ENCODE measurements at regions not wholly inside any gene's neighbourhood (a gene's known extent, or its start where the extent isn't known, plus 50 kb on each side); places are given as distances from the start of the nearest gene placed in this dataset.

DNA sequence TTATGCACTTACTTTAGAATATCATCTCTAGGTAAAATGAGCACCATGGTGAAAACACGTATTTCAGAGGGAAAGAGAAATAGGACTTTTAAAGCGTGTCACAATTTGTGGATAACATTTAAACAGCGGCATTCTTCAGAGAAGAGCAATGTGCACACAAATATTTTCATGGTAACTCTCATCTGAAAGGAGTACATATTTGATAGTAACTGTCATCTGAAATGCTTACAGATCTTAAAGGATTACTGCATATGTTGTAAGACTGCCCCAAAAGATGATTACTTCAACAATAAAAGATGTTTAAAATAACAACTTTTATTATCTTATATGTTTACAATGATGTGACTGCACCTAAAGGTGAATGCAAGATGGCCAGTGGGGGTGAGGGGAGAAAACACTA is 408.8 kb downstream of the PLA2G4A start:
- Histone ChIP-seq H3K4me3 (ENCODE audit: low read depth in 1 of 3, low read length in 3 of 3) (no peak overlapping the region), H3K27me3 (ENCODE audit: control insufficient read depth in 4 of 4, insufficient read depth in 4 of 4, low read length in 3 of 4) (peaks cover 0 to 2% (median 0%) of the 10 kb centered on the region in 4 donors), H3K9me3 (ENCODE audit: control insufficient read depth in 4 of 4, low read length in 3 of 4) (no peaks in the 10 kb centered on the region), H3K27ac (ENCODE audit: low read depth in 1 of 2, low read length in 2 of 2) (no peak overlapping the region), H3K4me1 (ENCODE audit: control insufficient read depth in 4 of 4, insufficient read depth in 4 of 4, low read length in 3 of 4) (no peaks in the 10 kb centered on the region), H3K9ac (ENCODE audit: low read depth in 1 of 2, low read length in 2 of 2) (no peak overlapping the region), H3K36me3 (ENCODE audit: control insufficient read depth in 4 of 4, insufficient read depth in 3 of 4, low read depth in 1 of 4, low read length in 3 of 4) (no peaks in the 10 kb centered on the region)
- WGBS = 84% methylated on average over 3 of the region's 3 CpGs
- TF ChIP-seq FOXA1 (IDR thresholded peaks at IDR 0.05) (no peak), NR2F2 (IDR thresholded peaks at IDR 0.05) (no peak), ATF3 (IDR thresholded peaks at IDR 0.05) (no peak), YY1 (IDR thresholded peaks at IDR 0.05) (no peak), JUND (IDR thresholded peaks at IDR 0.05) (no peak), EGR1 (IDR thresholded peaks at IDR 0.05; ENCODE audit: low read depth in 2 of 2) (no peak), TAF1 (conservative IDR thresholded peaks at IDR 0.05) (no peak), CTCF (IDR thresholded peaks at IDR 0.05; ENCODE audit: low read depth, low read length, missing input control) (no peak), ZBTB33 (IDR thresholded peaks at IDR 0.05) (no peak), FOXA2 (IDR thresholded peaks at IDR 0.05) (no peak), HNF4G (IDR thresholded peaks at IDR 0.05) (no peak), GABPA (IDR thresholded peaks at IDR 0.05 in 1 of 2, conservative IDR thresholded peaks at IDR 0.05 in 1 of 2) (no peak), SP1 (IDR thresholded peaks at IDR 0.05) (no peak), RXRA (IDR thresholded peaks at IDR 0.05) (no peak), RAD21 (IDR thresholded peaks at IDR 0.05) (no peak), HNF4A (conservative IDR thresholded peaks at IDR 0.05) (no peak)
- TF ChIP-seq, protein P1, sequence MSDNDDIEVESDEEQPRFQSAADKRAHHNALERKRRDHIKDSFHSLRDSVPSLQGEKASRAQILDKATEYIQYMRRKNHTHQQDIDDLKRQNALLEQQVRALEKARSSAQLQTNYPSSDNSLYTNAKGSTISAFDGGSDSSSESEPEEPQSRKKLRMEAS (IDR thresholded peaks at IDR 0.05) = no peak
- TF ChIP-seq, protein P2, sequence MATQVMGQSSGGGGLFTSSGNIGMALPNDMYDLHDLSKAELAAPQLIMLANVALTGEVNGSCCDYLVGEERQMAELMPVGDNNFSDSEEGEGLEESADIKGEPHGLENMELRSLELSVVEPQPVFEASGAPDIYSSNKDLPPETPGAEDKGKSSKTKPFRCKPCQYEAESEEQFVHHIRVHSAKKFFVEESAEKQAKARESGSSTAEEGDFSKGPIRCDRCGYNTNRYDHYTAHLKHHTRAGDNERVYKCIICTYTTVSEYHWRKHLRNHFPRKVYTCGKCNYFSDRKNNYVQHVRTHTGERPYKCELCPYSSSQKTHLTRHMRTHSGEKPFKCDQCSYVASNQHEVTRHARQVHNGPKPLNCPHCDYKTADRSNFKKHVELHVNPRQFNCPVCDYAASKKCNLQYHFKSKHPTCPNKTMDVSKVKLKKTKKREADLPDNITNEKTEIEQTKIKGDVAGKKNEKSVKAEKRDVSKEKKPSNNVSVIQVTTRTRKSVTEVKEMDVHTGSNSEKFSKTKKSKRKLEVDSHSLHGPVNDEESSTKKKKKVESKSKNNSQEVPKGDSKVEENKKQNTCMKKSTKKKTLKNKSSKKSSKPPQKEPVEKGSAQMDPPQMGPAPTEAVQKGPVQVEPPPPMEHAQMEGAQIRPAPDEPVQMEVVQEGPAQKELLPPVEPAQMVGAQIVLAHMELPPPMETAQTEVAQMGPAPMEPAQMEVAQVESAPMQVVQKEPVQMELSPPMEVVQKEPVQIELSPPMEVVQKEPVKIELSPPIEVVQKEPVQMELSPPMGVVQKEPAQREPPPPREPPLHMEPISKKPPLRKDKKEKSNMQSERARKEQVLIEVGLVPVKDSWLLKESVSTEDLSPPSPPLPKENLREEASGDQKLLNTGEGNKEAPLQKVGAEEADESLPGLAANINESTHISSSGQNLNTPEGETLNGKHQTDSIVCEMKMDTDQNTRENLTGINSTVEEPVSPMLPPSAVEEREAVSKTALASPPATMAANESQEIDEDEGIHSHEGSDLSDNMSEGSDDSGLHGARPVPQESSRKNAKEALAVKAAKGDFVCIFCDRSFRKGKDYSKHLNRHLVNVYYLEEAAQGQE (IDR thresholded peaks at IDR 0.05) = no peak
- DNase-seq (ENCODE audit: low spot score) = no peak

Data from liver (tissue), 8 donors.